ENCODE measurements at regions not wholly inside any gene's neighbourhood (a gene's known extent, or its start where the extent isn't known, plus 50 kb on each side); places are given as distances from the start of the nearest gene placed in this dataset.

- TF ChIP-seq KAT7 (CRISPR knock-in tag; IDR thresholded peaks at IDR 0.05; ENCODE audit: borderline replicate concordance) (no peak), NR3C1 (CRISPR knock-in tag; conservative IDR thresholded peaks at IDR 0.05; ENCODE audit: low read depth) (no peak), SP1 (CRISPR knock-in tag; conservative IDR thresholded peaks at IDR 0.05) (no peak), NR2C2 (CRISPR knock-in tag; IDR thresholded peaks at IDR 0.05) (no peak), ATF3 (CRISPR knock-in tag; conservative IDR thresholded peaks at IDR 0.05) (no peak), MYBL2 (CRISPR knock-in tag; IDR thresholded peaks at IDR 0.05) (no peak), PREB (CRISPR knock-in tag; IDR thresholded peaks at IDR 0.05; ENCODE audit: borderline replicate concordance) (no peak)
- TF ChIP-seq, protein P1, sequence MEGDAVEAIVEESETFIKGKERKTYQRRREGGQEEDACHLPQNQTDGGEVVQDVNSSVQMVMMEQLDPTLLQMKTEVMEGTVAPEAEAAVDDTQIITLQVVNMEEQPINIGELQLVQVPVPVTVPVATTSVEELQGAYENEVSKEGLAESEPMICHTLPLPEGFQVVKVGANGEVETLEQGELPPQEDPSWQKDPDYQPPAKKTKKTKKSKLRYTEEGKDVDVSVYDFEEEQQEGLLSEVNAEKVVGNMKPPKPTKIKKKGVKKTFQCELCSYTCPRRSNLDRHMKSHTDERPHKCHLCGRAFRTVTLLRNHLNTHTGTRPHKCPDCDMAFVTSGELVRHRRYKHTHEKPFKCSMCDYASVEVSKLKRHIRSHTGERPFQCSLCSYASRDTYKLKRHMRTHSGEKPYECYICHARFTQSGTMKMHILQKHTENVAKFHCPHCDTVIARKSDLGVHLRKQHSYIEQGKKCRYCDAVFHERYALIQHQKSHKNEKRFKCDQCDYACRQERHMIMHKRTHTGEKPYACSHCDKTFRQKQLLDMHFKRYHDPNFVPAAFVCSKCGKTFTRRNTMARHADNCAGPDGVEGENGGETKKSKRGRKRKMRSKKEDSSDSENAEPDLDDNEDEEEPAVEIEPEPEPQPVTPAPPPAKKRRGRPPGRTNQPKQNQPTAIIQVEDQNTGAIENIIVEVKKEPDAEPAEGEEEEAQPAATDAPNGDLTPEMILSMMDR (IDR thresholded peaks at IDR 0.05), result no peak
- TF ChIP-seq, protein P2, sequence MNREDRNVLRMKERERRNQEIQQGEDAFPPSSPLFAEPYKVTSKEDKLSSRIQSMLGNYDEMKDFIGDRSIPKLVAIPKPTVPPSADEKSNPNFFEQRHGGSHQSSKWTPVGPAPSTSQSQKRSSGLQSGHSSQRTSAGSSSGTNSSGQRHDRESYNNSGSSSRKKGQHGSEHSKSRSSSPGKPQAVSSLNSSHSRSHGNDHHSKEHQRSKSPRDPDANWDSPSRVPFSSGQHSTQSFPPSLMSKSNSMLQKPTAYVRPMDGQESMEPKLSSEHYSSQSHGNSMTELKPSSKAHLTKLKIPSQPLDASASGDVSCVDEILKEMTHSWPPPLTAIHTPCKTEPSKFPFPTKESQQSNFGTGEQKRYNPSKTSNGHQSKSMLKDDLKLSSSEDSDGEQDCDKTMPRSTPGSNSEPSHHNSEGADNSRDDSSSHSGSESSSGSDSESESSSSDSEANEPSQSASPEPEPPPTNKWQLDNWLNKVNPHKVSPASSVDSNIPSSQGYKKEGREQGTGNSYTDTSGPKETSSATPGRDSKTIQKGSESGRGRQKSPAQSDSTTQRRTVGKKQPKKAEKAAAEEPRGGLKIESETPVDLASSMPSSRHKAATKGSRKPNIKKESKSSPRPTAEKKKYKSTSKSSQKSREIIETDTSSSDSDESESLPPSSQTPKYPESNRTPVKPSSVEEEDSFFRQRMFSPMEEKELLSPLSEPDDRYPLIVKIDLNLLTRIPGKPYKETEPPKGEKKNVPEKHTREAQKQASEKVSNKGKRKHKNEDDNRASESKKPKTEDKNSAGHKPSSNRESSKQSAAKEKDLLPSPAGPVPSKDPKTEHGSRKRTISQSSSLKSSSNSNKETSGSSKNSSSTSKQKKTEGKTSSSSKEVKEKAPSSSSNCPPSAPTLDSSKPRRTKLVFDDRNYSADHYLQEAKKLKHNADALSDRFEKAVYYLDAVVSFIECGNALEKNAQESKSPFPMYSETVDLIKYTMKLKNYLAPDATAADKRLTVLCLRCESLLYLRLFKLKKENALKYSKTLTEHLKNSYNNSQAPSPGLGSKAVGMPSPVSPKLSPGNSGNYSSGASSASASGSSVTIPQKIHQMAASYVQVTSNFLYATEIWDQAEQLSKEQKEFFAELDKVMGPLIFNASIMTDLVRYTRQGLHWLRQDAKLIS (CRISPR knock-in tag; IDR thresholded peaks at IDR 0.05; ENCODE audit: borderline replicate concordance), result no peak
- TF ChIP-seq, protein P3, sequence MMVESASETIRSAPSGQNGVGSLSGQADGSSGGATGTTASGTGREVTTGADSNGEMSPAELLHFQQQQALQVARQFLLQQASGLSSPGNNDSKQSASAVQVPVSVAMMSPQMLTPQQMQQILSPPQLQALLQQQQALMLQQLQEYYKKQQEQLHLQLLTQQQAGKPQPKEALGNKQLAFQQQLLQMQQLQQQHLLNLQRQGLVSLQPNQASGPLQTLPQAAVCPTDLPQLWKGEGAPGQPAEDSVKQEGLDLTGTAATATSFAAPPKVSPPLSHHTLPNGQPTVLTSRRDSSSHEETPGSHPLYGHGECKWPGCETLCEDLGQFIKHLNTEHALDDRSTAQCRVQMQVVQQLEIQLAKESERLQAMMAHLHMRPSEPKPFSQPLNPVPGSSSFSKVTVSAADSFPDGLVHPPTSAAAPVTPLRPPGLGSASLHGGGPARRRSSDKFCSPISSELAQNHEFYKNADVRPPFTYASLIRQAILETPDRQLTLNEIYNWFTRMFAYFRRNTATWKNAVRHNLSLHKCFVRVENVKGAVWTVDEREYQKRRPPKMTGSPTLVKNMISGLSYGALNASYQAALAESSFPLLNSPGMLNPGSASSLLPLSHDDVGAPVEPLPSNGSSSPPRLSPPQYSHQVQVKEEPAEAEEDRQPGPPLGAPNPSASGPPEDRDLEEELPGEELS (CRISPR knock-in tag; IDR thresholded peaks at IDR 0.05), result no peak
- TF ChIP-seq, protein P4, sequence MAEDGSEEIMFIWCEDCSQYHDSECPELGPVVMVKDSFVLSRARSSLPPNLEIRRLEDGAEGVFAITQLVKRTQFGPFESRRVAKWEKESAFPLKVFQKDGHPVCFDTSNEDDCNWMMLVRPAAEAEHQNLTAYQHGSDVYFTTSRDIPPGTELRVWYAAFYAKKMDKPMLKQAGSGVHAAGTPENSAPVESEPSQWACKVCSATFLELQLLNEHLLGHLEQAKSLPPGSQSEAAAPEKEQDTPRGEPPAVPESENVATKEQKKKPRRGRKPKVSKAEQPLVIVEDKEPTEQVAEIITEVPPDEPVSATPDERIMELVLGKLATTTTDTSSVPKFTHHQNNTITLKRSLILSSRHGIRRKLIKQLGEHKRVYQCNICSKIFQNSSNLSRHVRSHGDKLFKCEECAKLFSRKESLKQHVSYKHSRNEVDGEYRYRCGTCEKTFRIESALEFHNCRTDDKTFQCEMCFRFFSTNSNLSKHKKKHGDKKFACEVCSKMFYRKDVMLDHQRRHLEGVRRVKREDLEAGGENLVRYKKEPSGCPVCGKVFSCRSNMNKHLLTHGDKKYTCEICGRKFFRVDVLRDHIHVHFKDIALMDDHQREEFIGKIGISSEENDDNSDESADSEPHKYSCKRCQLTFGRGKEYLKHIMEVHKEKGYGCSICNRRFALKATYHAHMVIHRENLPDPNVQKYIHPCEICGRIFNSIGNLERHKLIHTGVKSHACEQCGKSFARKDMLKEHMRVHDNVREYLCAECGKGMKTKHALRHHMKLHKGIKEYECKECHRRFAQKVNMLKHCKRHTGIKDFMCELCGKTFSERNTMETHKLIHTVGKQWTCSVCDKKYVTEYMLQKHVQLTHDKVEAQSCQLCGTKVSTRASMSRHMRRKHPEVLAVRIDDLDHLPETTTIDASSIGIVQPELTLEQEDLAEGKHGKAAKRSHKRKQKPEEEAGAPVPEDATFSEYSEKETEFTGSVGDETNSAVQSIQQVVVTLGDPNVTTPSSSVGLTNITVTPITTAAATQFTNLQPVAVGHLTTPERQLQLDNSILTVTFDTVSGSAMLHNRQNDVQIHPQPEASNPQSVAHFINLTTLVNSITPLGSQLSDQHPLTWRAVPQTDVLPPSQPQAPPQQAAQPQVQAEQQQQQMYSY (CRISPR knock-in tag; IDR thresholded peaks at IDR 0.05), result no peak
Observed at GRCh38 chr6:147947521-147947920, 395.1 kb upstream of the SASH1 start.
